ENCODE measurements at regions not wholly inside any gene's neighbourhood (a gene's known extent, or its start where the extent isn't known, plus 50 kb on each side); places are given as distances from the start of the nearest gene placed in this dataset.

GRCh38 chr2:81225756-81226155, 921.2 kb upstream of the LRRTM1 start:
- no peak for DNase-seq (ENCODE audit: low read depth in 2 of 2)

GRCh38 chr2:81213598-81213997, 909.0 kb upstream of the LRRTM1 start:
- no peak for DNase-seq (ENCODE audit: low read depth in 2 of 2)

- DNase-seq (ENCODE audit: low read depth in 2 of 2): no peak
Observed at GRCh38 chr2:81206216-81206615, 901.7 kb upstream of the LRRTM1 start.

GRCh38 chr2:81196933-81197628, 892.5 kb upstream of the LRRTM1 start:
- DNase-seq (ENCODE audit: low read depth in 2 of 2): no peak

- DNase-seq (ENCODE audit: low read depth in 2 of 2): no peak
Observed at GRCh38 chr2:81196383-81196851, 891.9 kb upstream of the LRRTM1 start.

- no peak for DNase-seq (ENCODE audit: low read depth in 2 of 2)
Observed at GRCh38 chr2:81195774-81196382, 891.3 kb upstream of the LRRTM1 start.

GRCh38 chr2:81195017-81195773, 890.6 kb upstream of the LRRTM1 start:
- no peak for DNase-seq (ENCODE audit: low read depth in 2 of 2)

GRCh38 chr2:81194581-81194980, 890.0 kb upstream of the LRRTM1 start:
- DNase-seq (ENCODE audit: low read depth in 2 of 2): no peak

GRCh38 chr2:81194176-81194575, 889.6 kb upstream of the LRRTM1 start:
- DNase-seq (ENCODE audit: low read depth in 2 of 2): no peak

- DNase-seq (ENCODE audit: low read depth in 2 of 2): no peak
Observed at GRCh38 chr2:81181845-81182244, 877.3 kb upstream of the LRRTM1 start.

- no peak for DNase-seq (ENCODE audit: low read depth in 2 of 2)
Observed at GRCh38 chr2:81171447-81171846, 866.9 kb upstream of the LRRTM1 start.

- no peak for DNase-seq (ENCODE audit: low read depth in 2 of 2)
Observed at GRCh38 chr2:81163583-81163982, 859.0 kb upstream of the LRRTM1 start.

GRCh38 chr2:81158505-81158904, 854.0 kb upstream of the LRRTM1 start:
- DNase-seq (ENCODE audit: low read depth in 2 of 2): no peak

GRCh38 chr2:81148323-81148722, 843.8 kb upstream of the LRRTM1 start:
- DNase-seq (ENCODE audit: low read depth in 2 of 2): no peak

GRCh38 chr2:81136296-81136695, 831.7 kb upstream of the LRRTM1 start:
- no peak for DNase-seq (ENCODE audit: low read depth in 2 of 2)

- no peak for DNase-seq (ENCODE audit: low read depth in 2 of 2)
Observed at GRCh38 chr2:81097361-81097760, 792.8 kb upstream of the LRRTM1 start.

GRCh38 chr2:81093031-81093430, 788.5 kb upstream of the LRRTM1 start:
- no peak for DNase-seq (ENCODE audit: low read depth in 2 of 2)

- no peak for DNase-seq (ENCODE audit: low read depth in 2 of 2)
Observed at GRCh38 chr2:81087646-81088045, 783.1 kb upstream of the LRRTM1 start.

- no peak for DNase-seq (ENCODE audit: low read depth in 2 of 2)
Observed at GRCh38 chr2:81084101-81084500, 779.5 kb upstream of the LRRTM1 start.

- no peak for DNase-seq (ENCODE audit: low read depth in 2 of 2)
Observed at GRCh38 chr2:81078631-81079030, 774.1 kb upstream of the LRRTM1 start.

- DNase-seq (ENCODE audit: low read depth in 2 of 2): no peak
Observed at GRCh38 chr2:81078102-81078501, 773.5 kb upstream of the LRRTM1 start.

- DNase-seq (ENCODE audit: low read depth in 2 of 2): no peak
Observed at GRCh38 chr2:81077396-81077795, 772.8 kb upstream of the LRRTM1 start.

- no peak for DNase-seq (ENCODE audit: low read depth in 2 of 2)
Observed at GRCh38 chr2:81073412-81073811, 768.9 kb upstream of the LRRTM1 start.

Measured in stimulated activated CD8-positive, alpha-beta memory T cell treated with anti-CD3 and anti-CD28 coated beads, Interleukin-7, amount 100 ng/mL, for 4 hours (primary cell).